Ascending aorta (tissue), 2 donors: ENCODE measurements at regions not wholly inside any gene's neighbourhood (a gene's known extent, or its start where the extent isn't known, plus 50 kb on each side); places are given as distances from the start of the nearest gene placed in this dataset.

Experiments
- DNase-seq, 2 donors: peaks; one replicate each; pipeline ENCODE4 v3.0.0-alpha.2; 2019; ENCODE audit warnings: low spot score in 2 of 2
- H3K27ac ChIP-seq, 2 donors: fragments of 200-600 bp; sonication (generic); one replicate each; pipeline ENCODE4 v1.5.1; 2016 to 2017; ENCODE audit warnings: mild to moderate bottlenecking in 1 of 2
- H3K27me3 ChIP-seq: fragments of 200-600 bp; sonication (generic); one replicate; pipeline ENCODE4 v1.5.1; 2017
- H3K36me3 ChIP-seq, 2 donors: fragments of 200-600 bp; sonication (generic); one replicate each; pipeline ENCODE4 v1.5.1; 2016
- H3K4me1 ChIP-seq, 2 donors: fragments of 200-600 bp; sonication (generic); one replicate each; pipeline ENCODE4 v1.5.1; 2016 to 2017; ENCODE audit warnings: mild to moderate bottlenecking in 1 of 2
- H3K4me3 ChIP-seq, 2 donors: fragments of 200-600 bp; sonication (generic); one replicate each; pipeline ENCODE4 v1.5.1; 2016 to 2017; ENCODE audit warnings: mild to moderate bottlenecking in 1 of 2
- H3K9me3 ChIP-seq, 2 donors: fragments of 200-600 bp; sonication (generic); one replicate each; pipeline ENCODE4 v1.5.1; 2016
- CTCF ChIP-seq, 3 experiments: fragments of 200-600 bp in 2 of 3; fragments of 450-650 bp in 1 of 3; sonication (generic) in 2 of 3; IDR thresholded peaks; one replicate each; pipeline ENCODE4 v1.5.1; 2016 to 2019; ENCODE audit warnings: antibody characterized with exemption in 3 of 3, mild to moderate bottlenecking in 1 of 3, moderate library complexity in 1 of 3
- intact Hi-C: fragments of 100-400 bp; cut with DNase I; formaldehyde crosslinking; loops from one replicate; pipeline ENCODE4 v1.15.1; 2023

GRCh38 chr15:24733659-24734058 lies 58.1 kb downstream of the NPAP1 start:
- intact Hi-C loops = no loop called here
- no peaks in the 10 kb centered on the region for H3K36me3 ChIP-seq
- TF ChIP-seq CTCF (IDR thresholded peaks at IDR 0.05) = no peak

GRCh38 chr15:24734396-24734795 lies 58.8 kb downstream of the NPAP1 start:
- H3K4me1 ChIP-seq = no peaks in the 10 kb centered on the region
- H3K4me3 ChIP-seq = no peak overlapping the region
- H3K27me3 ChIP-seq = no peaks in the 10 kb centered on the region
- H3K36me3 ChIP-seq = no peaks in the 10 kb centered on the region
- H3K9me3 ChIP-seq = no peaks in the 10 kb centered on the region
- H3K27ac ChIP-seq = no peak overlapping the region
- no peak for TF ChIP-seq CTCF (IDR thresholded peaks at IDR 0.05)
- DNase-seq = no peak
- intact Hi-C loops = no loop called here

More at GRCh38 chr15:24733659-24734058, 58.1 kb downstream of the NPAP1 start:
- Histone ChIP-seq H3K4me3 (no peak overlapping the region), H3K27me3 (no peaks in the 10 kb centered on the region), H3K27ac (no peak overlapping the region), H3K4me1 (no peaks in the 10 kb centered on the region), H3K9me3 (no peaks in the 10 kb centered on the region)
- DNase-seq = no peak

- intact Hi-C loops = no loop called here
- no peaks in the 10 kb centered on the region for H3K36me3 ChIP-seq
- H3K9me3 ChIP-seq = no peaks in the 10 kb centered on the region
- TF ChIP-seq CTCF (IDR thresholded peaks at IDR 0.05) = no peak
- no peaks in the 10 kb centered on the region for H3K27me3 ChIP-seq
- no peaks in the 10 kb centered on the region for H3K4me1 ChIP-seq
- H3K27ac ChIP-seq = no peak overlapping the region
- no peak overlapping the region for H3K4me3 ChIP-seq
- no peak for DNase-seq
Observed at GRCh38 chr15:24745290-24745689, 69.7 kb downstream of the NPAP1 start.

GRCh38 chr15:24746094-24746493 lies 70.5 kb downstream of the NPAP1 start:
- intact Hi-C loops = no loop called here
- Histone ChIP-seq H3K27me3 (no peaks in the 10 kb centered on the region), H3K4me1 (no peaks in the 10 kb centered on the region), H3K27ac (no peak overlapping the region), H3K4me3 (no peak overlapping the region), H3K36me3 (no peaks in the 10 kb centered on the region), H3K9me3 (no peaks in the 10 kb centered on the region)
- no peak for TF ChIP-seq CTCF (IDR thresholded peaks at IDR 0.05)
- DNase-seq = no peak

GRCh38 chr15:24747376-24747775 lies 71.8 kb downstream of the NPAP1 start:
- TF ChIP-seq CTCF (IDR thresholded peaks at IDR 0.05) = no peak
- no peak overlapping the region for H3K27ac ChIP-seq
- H3K4me3 ChIP-seq = no peak overlapping the region
- no peaks in the 10 kb centered on the region for H3K27me3 ChIP-seq
- H3K36me3 ChIP-seq = no peaks in the 10 kb centered on the region
- H3K9me3 ChIP-seq = no peaks in the 10 kb centered on the region
- H3K4me1 ChIP-seq = no peaks in the 10 kb centered on the region
- no peak for DNase-seq
- intact Hi-C loops = no loop called here

- TF ChIP-seq CTCF (IDR thresholded peaks at IDR 0.05) = no peak
- DNase-seq = no peak
- Histone ChIP-seq H3K36me3 (no peaks in the 10 kb centered on the region), H3K27ac (no peak overlapping the region), H3K4me3 (no peak overlapping the region), H3K9me3 (no peaks in the 10 kb centered on the region), H3K27me3 (no peaks in the 10 kb centered on the region), H3K4me1 (no peaks in the 10 kb centered on the region)
- intact Hi-C loops = no loop called here
Observed at GRCh38 chr15:24748812-24749439, 73.4 kb downstream of the NPAP1 start.
